Mesenchymal stem cell (in vitro differentiated cells and primary cell): ENCODE measurements at regions not wholly inside any gene's neighbourhood (a gene's known extent, or its start where the extent isn't known, plus 50 kb on each side); places are given as distances from the start of the nearest gene placed in this dataset.

Experiments used
- DNase-seq: peaks from one replicate; pipeline ENCODE4 v3.0.0-alpha.2; 2013
- H2AFZ ChIP-seq: one replicate; pipeline ENCODE4 v1.6.1; 2013; ENCODE audit warnings: low read depth, mild to moderate bottlenecking, control low read depth, inconsistent platforms, low read length, moderate library complexity
- H2AK5ac ChIP-seq: 2 replicates; pipeline ENCODE4 v1.6.1; 2013; ENCODE audit warnings: low read length, moderate library complexity, mild to moderate bottlenecking, inconsistent platforms; ENCODE audit not compliant: severe bottlenecking
- H2BK120ac ChIP-seq: one replicate; pipeline ENCODE4 v1.6.1; 2013; ENCODE audit warnings: low read depth, mild to moderate bottlenecking, inconsistent platforms, low read length, moderate library complexity
- H2BK12ac ChIP-seq, 2 experiments: one replicate each; pipeline ENCODE4 v1.6.1; 2013; ENCODE audit warnings: inconsistent platforms in 2 of 2, low read length in 2 of 2, mild to moderate bottlenecking in 2 of 2, moderate library complexity in 2 of 2, control low read depth in 1 of 2
- H2BK15ac ChIP-seq: one replicate; pipeline ENCODE4 v1.6.1; 2013; ENCODE audit warnings: mild to moderate bottlenecking, low read depth, inconsistent platforms; ENCODE audit not compliant: poor library complexity, severe bottlenecking
- H2BK5ac ChIP-seq: 2 replicates; pipeline ENCODE4 v1.6.1; 2013; ENCODE audit warnings: low read depth, mild to moderate bottlenecking, low read length, control low read depth, inconsistent platforms; ENCODE audit not compliant: poor library complexity, severe bottlenecking
- H3K14ac ChIP-seq, 2 experiments: one replicate each; pipeline ENCODE4 v1.6.1; 2013; ENCODE audit warnings: inconsistent platforms in 2 of 2, low read length in 2 of 2, control low read depth in 1 of 2, mild to moderate bottlenecking in 1 of 2, moderate library complexity in 1 of 2
- H3K18ac ChIP-seq, 2 experiments: one replicate each; pipeline ENCODE4 v1.6.1; 2013; ENCODE audit warnings: inconsistent platforms in 2 of 2, low read length in 2 of 2, control low read depth in 1 of 2, low read depth in 1 of 2, mild to moderate bottlenecking in 1 of 2
- H3K23ac ChIP-seq, 2 experiments: one replicate each; pipeline ENCODE4 v1.6.1; 2013; ENCODE audit warnings: inconsistent platforms in 2 of 2, low read length in 2 of 2, mild to moderate bottlenecking in 2 of 2, moderate library complexity in 2 of 2, control low read depth in 1 of 2
- H3K27ac ChIP-seq: 2 replicates; pipeline ENCODE4 v1.5.1; 2013; ENCODE audit warnings: mild to moderate bottlenecking, moderate library complexity, low read length, control low read depth, inconsistent platforms; ENCODE audit not compliant: poor library complexity, severe bottlenecking
- H3K27me3 ChIP-seq, 2 experiments: 2 replicates each; pipeline versions ENCODE4 v1.6.1 to v1.7.0; 2013; ENCODE audit warnings: low read length in 2 of 2, mild to moderate bottlenecking in 2 of 2, moderate library complexity in 2 of 2, control low read depth in 1 of 2, inconsistent platforms in 1 of 2; ENCODE audit not compliant: control insufficient read depth in 1 of 2, insufficient read depth in 1 of 2
- H3K36me3 ChIP-seq, 2 experiments: 2 replicates each; pipeline versions ENCODE4 v1.6.1 to v1.7.0; 2013; ENCODE audit warnings: low read length in 2 of 2, control low read depth in 1 of 2, inconsistent platforms in 1 of 2, low read depth in 1 of 2, mild to moderate bottlenecking in 1 of 2; ENCODE audit not compliant: insufficient read depth in 2 of 2, control insufficient read depth in 1 of 2
- H3K4ac ChIP-seq, 2 experiments: one replicate each; pipeline ENCODE4 v1.6.1; 2013; ENCODE audit warnings: inconsistent platforms in 2 of 2, low read length in 2 of 2, mild to moderate bottlenecking in 2 of 2, moderate library complexity in 2 of 2, control low read depth in 1 of 2, low read depth in 1 of 2
- H3K4me1 ChIP-seq: 2 replicates; pipeline ENCODE4 v1.6.1; 2013; ENCODE audit warnings: low read depth, low read length, control low read depth; ENCODE audit not compliant: control insufficient read depth, insufficient read depth
- H3K4me2 ChIP-seq: 2 replicates; pipeline ENCODE4 v1.6.1; 2013; ENCODE audit warnings: low read length, mild to moderate bottlenecking, inconsistent platforms; ENCODE audit not compliant: poor library complexity, severe bottlenecking
- H3K4me3 ChIP-seq, 2 experiments: 2 replicates each; pipeline versions ENCODE4 v1.5.1 to v1.7.0; 2013; ENCODE audit warnings: low read length in 2 of 2, mild to moderate bottlenecking in 2 of 2, control low read depth in 1 of 2, low read depth in 1 of 2; ENCODE audit not compliant: insufficient read depth in 1 of 2
- H3K79me1 ChIP-seq: replicated peaks from 2 replicates; pipeline ENCODE4 v1.6.1; 2013; ENCODE audit warnings: mild to moderate bottlenecking, control low read depth, low read length, inconsistent platforms; ENCODE audit not compliant: poor library complexity, severe bottlenecking
- H3K9ac ChIP-seq: 2 replicates; pipeline ENCODE4 v1.7.0; 2013; ENCODE audit warnings: mild to moderate bottlenecking, low read length, moderate library complexity
- H3K9me3 ChIP-seq: 2 replicates; pipeline ENCODE4 v1.7.0; 2013; ENCODE audit warnings: mild to moderate bottlenecking, low read length; ENCODE audit not compliant: control insufficient read depth
- H4K8ac ChIP-seq: one replicate; pipeline ENCODE4 v1.6.1; 2013; ENCODE audit warnings: inconsistent platforms, mild to moderate bottlenecking, low read length, moderate library complexity
- H4K91ac ChIP-seq: one replicate; pipeline ENCODE4 v1.6.1; 2013; ENCODE audit warnings: mild to moderate bottlenecking, low read length, inconsistent platforms
- WGBS: methylation state at CpG from one replicate; pipeline ENCODE4 v1.1.7; 2013; ENCODE audit warnings: mixed read lengths; 5-methylcytosine and 5-hydroxymethylcytosine counted together

GRCh38 chr14:100388103-100389054, 65.2 kb downstream of the SLC25A47 start:
- Histone ChIP-seq H3K27ac (peak overlapping the region; percentile 78), H2BK120ac (no peak overlapping the region), H3K4me2 (no peak overlapping the region), H3K18ac (no peak overlapping the region), H3K9me3 (no peaks in the 10 kb centered on the region), H3K9ac (no peak overlapping the region), H2AFZ (no peak overlapping the region), H4K91ac (no peak overlapping the region), H3K23ac (no peak overlapping the region), H2BK5ac (peak overlapping the region; percentile 35), H2AK5ac (peak overlapping the region; percentile 37), H2BK12ac (peak overlapping the region; percentile 28 to 37), H3K4me1 (peaks cover 34% of the 10 kb centered on the region), H2BK15ac (no peak overlapping the region), H3K4me3 (no peak overlapping the region), H3K79me1 (peaks cover 21% of the 10 kb centered on the region), H3K14ac (no peak overlapping the region), H3K27me3 (no peaks in the 10 kb centered on the region), H3K36me3 (peaks cover 0 to 1% of the 10 kb centered on the region in 2 experiments), H3K4ac (no peak overlapping the region), H4K8ac (no peak overlapping the region)
- DNase-seq: no peak
- WGBS: 81% methylated on average over 13 of the region's 18 CpGs

- WGBS: 88% methylated on average over 12 of the region's 12 CpGs
- no peaks in the 10 kb centered on the region for H3K9me3 ChIP-seq
- peak overlapping the region; percentile 73 for H2BK15ac ChIP-seq
- peak overlapping the region; percentile 82 for H2BK5ac ChIP-seq
- H3K14ac ChIP-seq: no peak overlapping the region
- DNase-seq: no peak
- H4K8ac ChIP-seq: peak overlapping the region; percentile 69
- peak overlapping the region; percentile 25 to 61 for H3K18ac ChIP-seq
- H3K4ac ChIP-seq: peak overlapping the region in 1 of 2 experiments; percentile 15
- H3K36me3 ChIP-seq: no peaks in the 10 kb centered on the region
- H2AK5ac ChIP-seq: peak overlapping the region; percentile 98
- H4K91ac ChIP-seq: peak overlapping the region; percentile 64
- no peaks in the 10 kb centered on the region for H3K27me3 ChIP-seq
- H3K4me1 ChIP-seq: peaks cover 34% of the 10 kb centered on the region
- H2AFZ ChIP-seq: no peak overlapping the region
- H3K4me2 ChIP-seq: no peak overlapping the region
- H3K4me3 ChIP-seq: no peak overlapping the region
- peak overlapping the region; percentile 59 to 79 for H2BK12ac ChIP-seq
- peak overlapping the region; percentile 3 for H3K27ac ChIP-seq
- no peak overlapping the region for H3K9ac ChIP-seq
- no peak overlapping the region for H3K23ac ChIP-seq
- peaks cover 24% of the 10 kb centered on the region for H3K79me1 ChIP-seq
- H2BK120ac ChIP-seq: peak overlapping the region; percentile 64
Observed at GRCh38 chr14:100389497-100390104, 66.5 kb downstream of the SLC25A47 start.

GRCh38 chr14:100391173-100391572, 68.0 kb downstream of the SLC25A47 start:
- no peaks in the 10 kb centered on the region for H3K9me3 ChIP-seq
- no peak overlapping the region for H2BK15ac ChIP-seq
- H2AK5ac ChIP-seq: peak overlapping the region; percentile 18
- H3K36me3 ChIP-seq: no peaks in the 10 kb centered on the region
- WGBS: 93% methylated on average over 13 of the region's 15 CpGs
- no peak overlapping the region for H2AFZ ChIP-seq
- H3K23ac ChIP-seq: no peak overlapping the region
- H3K79me1 ChIP-seq: peaks cover 33% of the 10 kb centered on the region
- H3K4ac ChIP-seq: no peak overlapping the region
- H2BK120ac ChIP-seq: no peak overlapping the region
- peak overlapping the region; percentile 47 for H3K9ac ChIP-seq
- H3K14ac ChIP-seq: no peak overlapping the region
- no peak overlapping the region for H3K27ac ChIP-seq
- H3K18ac ChIP-seq: peak overlapping the region; percentile 11 to 40
- peak overlapping the region; percentile 66 to 75 for H2BK12ac ChIP-seq
- no peak overlapping the region for H3K4me3 ChIP-seq
- H4K8ac ChIP-seq: no peak overlapping the region
- H2BK5ac ChIP-seq: no peak overlapping the region
- H3K4me2 ChIP-seq: no peak overlapping the region
- no peak for DNase-seq
- H3K27me3 ChIP-seq: no peaks in the 10 kb centered on the region
- no peak overlapping the region for H4K91ac ChIP-seq
- peaks cover 32% of the 10 kb centered on the region for H3K4me1 ChIP-seq

GRCh38 chr14:100391724-100392123, 68.6 kb downstream of the SLC25A47 start:
- H3K9ac ChIP-seq: peak overlapping the region; percentile 47
- H2BK120ac ChIP-seq: no peak overlapping the region
- H4K8ac ChIP-seq: no peak overlapping the region
- H3K27me3 ChIP-seq: no peaks in the 10 kb centered on the region
- no peak overlapping the region for H2AK5ac ChIP-seq
- H3K4me2 ChIP-seq: no peak overlapping the region
- no peak overlapping the region for H3K27ac ChIP-seq
- no peak overlapping the region for H3K14ac ChIP-seq
- H3K9me3 ChIP-seq: no peaks in the 10 kb centered on the region
- H2BK5ac ChIP-seq: no peak overlapping the region
- peak; percentile 53 for DNase-seq
- no peak overlapping the region for H3K23ac ChIP-seq
- peaks cover 0 to 4% of the 10 kb centered on the region in 2 experiments for H3K36me3 ChIP-seq
- peaks cover 37% of the 10 kb centered on the region for H3K79me1 ChIP-seq
- no peak overlapping the region for H4K91ac ChIP-seq
- H2BK15ac ChIP-seq: no peak overlapping the region
- H3K4me3 ChIP-seq: no peak overlapping the region
- no peak overlapping the region for H3K4ac ChIP-seq
- H3K4me1 ChIP-seq: peaks cover 36% of the 10 kb centered on the region
- H2BK12ac ChIP-seq: no peak overlapping the region
- H2AFZ ChIP-seq: no peak overlapping the region
- H3K18ac ChIP-seq: no peak overlapping the region
- no CpG with 5 or more reads among the region's 2 CpGs for WGBS
